Hepatocyte (in vitro differentiated cells): ENCODE measurements at regions not wholly inside any gene's neighbourhood (a gene's known extent, or its start where the extent isn't known, plus 50 kb on each side); places are given as distances from the start of the nearest gene placed in this dataset.

Source experiments
- DNase-seq: peaks from one replicate; pipeline ENCODE4 v3.0.0-alpha.2; 2016; ENCODE audit warnings: low spot score
- H2AFZ ChIP-seq: fragments of 200-600 bp; sonication (generic); 2 replicates; pipeline ENCODE4 v1.6.0; 2016; ENCODE audit warnings: antibody characterized with exemption, mild to moderate bottlenecking
- H3K27ac ChIP-seq: fragments of 200-600 bp; sonication (generic); 2 replicates; pipeline ENCODE4 v1.5.1; 2016; ENCODE audit warnings: mild to moderate bottlenecking
- H3K27me3 ChIP-seq: fragments of 200-600 bp; sonication (generic); 2 replicates; pipeline ENCODE4 v1.6.1; 2016
- H3K36me3 ChIP-seq: fragments of 200-600 bp; sonication (generic); replicated peaks from 2 replicates; pipeline ENCODE4 v1.5.1; 2016; ENCODE audit warnings: low read depth; ENCODE audit not compliant: insufficient read depth
- H3K4me1 ChIP-seq: fragments of 200-600 bp; sonication (generic); 2 replicates; pipeline ENCODE4 v1.5.1; 2016; ENCODE audit warnings: mild to moderate bottlenecking, moderate library complexity; ENCODE audit not compliant: insufficient read depth
- H3K4me2 ChIP-seq: fragments of 200-600 bp; sonication (generic); 2 replicates; pipeline ENCODE4 v1.6.0; 2016
- H3K4me3 ChIP-seq: fragments of 200-600 bp; sonication (generic); 2 replicates; pipeline ENCODE4 v1.5.1; 2016; ENCODE audit warnings: mild to moderate bottlenecking
- H3K79me2 ChIP-seq: fragments of 200-600 bp; sonication (generic); 2 replicates; pipeline ENCODE4 v1.6.0; 2017; ENCODE audit warnings: mild to moderate bottlenecking
- H3K9me2 ChIP-seq: fragments of 200-600 bp; sonication (generic); replicated peaks from 2 replicates; pipeline ENCODE4 v1.6.0; 2017; ENCODE audit warnings: mild to moderate bottlenecking; ENCODE audit not compliant: insufficient read depth
- H3K9me3 ChIP-seq: fragments of 200-600 bp; sonication (generic); 2 replicates; pipeline ENCODE4 v1.5.1; 2016; ENCODE audit warnings: low read depth, mild to moderate bottlenecking
- H4K20me1 ChIP-seq: fragments of 200-600 bp; sonication (generic); 2 replicates; pipeline ENCODE4 v1.6.0; 2016; ENCODE audit warnings: mild to moderate bottlenecking; ENCODE audit not compliant: insufficient read depth, poor library complexity, severe bottlenecking
- EZH2 ChIP-seq: fragments of 200-600 bp; sonication (generic); IDR thresholded peaks from 2 replicates; pipeline ENCODE4 v1.6.1; 2016; ENCODE audit warnings: antibody characterized with exemption, mild to moderate bottlenecking, borderline replicate concordance
- EZH2phosphoT487 ChIP-seq: fragments of 200-600 bp; sonication (generic); IDR thresholded peaks from one replicate; pipeline ENCODE4 v1.6.1; 2018; ENCODE audit warnings: antibody characterized with exemption, mild to moderate bottlenecking, low read depth, moderate library complexity; ENCODE audit not compliant: unreplicated experiment, severe bottlenecking
- WGBS: methylation state at CpG from one replicate; pipeline ENCODE4 v1.1.6; 2016; ENCODE audit warnings: low lambda C conversion rate; ENCODE audit errors: missing lambda C conversion rate; 5-methylcytosine and 5-hydroxymethylcytosine counted together
- TF ChIP-seq, protein P1 (sequence below): fragments of 200-600 bp; sonication (generic); IDR thresholded peaks from 2 replicates; pipeline ENCODE4 v1.5.1; 2016; ENCODE audit warnings: antibody characterized with exemption, mild to moderate bottlenecking; ENCODE audit not compliant: poor library complexity

GRCh38 chr1:65064981-65065380 is 83.0 kb upstream of the AK4 start:
- TF ChIP-seq EZH2phosphoT487 (no peak), EZH2 (no peak)
- TF ChIP-seq, protein P1, sequence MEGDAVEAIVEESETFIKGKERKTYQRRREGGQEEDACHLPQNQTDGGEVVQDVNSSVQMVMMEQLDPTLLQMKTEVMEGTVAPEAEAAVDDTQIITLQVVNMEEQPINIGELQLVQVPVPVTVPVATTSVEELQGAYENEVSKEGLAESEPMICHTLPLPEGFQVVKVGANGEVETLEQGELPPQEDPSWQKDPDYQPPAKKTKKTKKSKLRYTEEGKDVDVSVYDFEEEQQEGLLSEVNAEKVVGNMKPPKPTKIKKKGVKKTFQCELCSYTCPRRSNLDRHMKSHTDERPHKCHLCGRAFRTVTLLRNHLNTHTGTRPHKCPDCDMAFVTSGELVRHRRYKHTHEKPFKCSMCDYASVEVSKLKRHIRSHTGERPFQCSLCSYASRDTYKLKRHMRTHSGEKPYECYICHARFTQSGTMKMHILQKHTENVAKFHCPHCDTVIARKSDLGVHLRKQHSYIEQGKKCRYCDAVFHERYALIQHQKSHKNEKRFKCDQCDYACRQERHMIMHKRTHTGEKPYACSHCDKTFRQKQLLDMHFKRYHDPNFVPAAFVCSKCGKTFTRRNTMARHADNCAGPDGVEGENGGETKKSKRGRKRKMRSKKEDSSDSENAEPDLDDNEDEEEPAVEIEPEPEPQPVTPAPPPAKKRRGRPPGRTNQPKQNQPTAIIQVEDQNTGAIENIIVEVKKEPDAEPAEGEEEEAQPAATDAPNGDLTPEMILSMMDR, result no peak
- no peak overlapping the region for H2AFZ ChIP-seq
- H3K79me2 ChIP-seq, result peaks cover 9% of the 10 kb centered on the region
- peaks cover 9% of the 10 kb centered on the region for H3K4me1 ChIP-seq
- peaks cover 4% of the 10 kb centered on the region for H4K20me1 ChIP-seq
- H3K9me3 ChIP-seq, result no peaks in the 10 kb centered on the region
- peaks cover under 1% of the 10 kb centered on the region for H3K27me3 ChIP-seq
- H3K9me2 ChIP-seq, result no peaks in the 10 kb centered on the region
- no peak for DNase-seq
- peak overlapping the region; percentile 85 for H3K4me2 ChIP-seq
- H3K27ac ChIP-seq, result no peak overlapping the region
- H3K36me3 ChIP-seq, result no peaks in the 10 kb centered on the region
- H3K4me3 ChIP-seq, result no peak overlapping the region

DNA sequence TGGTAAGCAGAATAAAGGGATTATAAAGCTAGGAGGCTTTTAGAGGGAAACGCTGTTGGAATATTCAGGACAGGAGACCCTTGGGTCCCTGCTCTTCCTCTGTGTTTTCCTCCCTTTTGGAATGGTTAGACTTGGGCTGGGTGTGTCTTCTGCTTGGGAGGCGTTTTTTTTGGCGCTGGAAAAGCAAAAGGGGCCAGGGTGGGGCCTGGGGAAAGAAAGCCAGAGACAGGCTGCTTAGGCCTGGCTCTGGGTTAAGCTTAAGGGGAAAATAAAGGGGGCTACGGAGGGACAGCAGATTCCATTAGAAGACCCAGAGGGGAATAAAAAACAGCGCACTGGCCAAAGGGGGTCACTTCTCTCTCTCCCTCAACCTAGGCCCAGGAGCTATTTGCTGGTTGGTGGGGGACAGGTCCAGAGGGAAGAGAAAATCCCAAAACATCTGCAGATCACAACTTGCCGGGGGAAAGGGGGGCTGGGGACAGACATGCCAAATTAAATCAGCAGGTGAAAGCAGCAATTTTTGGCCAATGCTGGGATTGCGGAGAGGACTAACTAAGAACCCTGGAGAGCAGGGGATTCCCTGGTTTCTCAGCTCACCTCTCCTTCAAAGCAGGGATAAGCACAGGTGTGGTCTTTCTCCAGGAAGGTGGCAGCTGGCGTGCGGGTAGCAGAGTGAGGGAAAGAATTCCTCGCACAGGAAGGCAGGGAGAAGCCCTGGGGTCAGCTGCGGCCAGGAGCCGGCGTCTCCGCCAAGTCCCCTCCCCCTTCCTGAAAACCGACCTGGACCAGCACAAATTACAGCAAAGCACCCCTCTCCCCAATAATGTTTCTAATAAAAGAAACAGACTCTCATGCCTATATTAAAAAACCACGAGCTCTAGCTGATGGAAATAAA is 82.2 kb upstream of the AK4 start:
- 23% methylated on average over 16 of the region's 16 CpGs for WGBS
- no peaks in the 10 kb centered on the region for H3K9me3 ChIP-seq
- peaks cover 9% of the 10 kb centered on the region for H3K79me2 ChIP-seq
- H3K4me2 ChIP-seq, result peak overlapping the region; percentile 85
- H3K9me2 ChIP-seq, result no peaks in the 10 kb centered on the region
- peaks cover 8% of the 10 kb centered on the region for H3K27me3 ChIP-seq
- peak overlapping the region; percentile 98 for H3K4me3 ChIP-seq
- H4K20me1 ChIP-seq, result peaks cover 4% of the 10 kb centered on the region
- H3K36me3 ChIP-seq, result no peaks in the 10 kb centered on the region
- H2AFZ ChIP-seq, result peak overlapping the region; percentile 84
- TF ChIP-seq, protein P1, result no peak
- TF ChIP-seq EZH2phosphoT487 (no peak), EZH2 (no peak)
- peaks cover 9% of the 10 kb centered on the region for H3K4me1 ChIP-seq
- H3K27ac ChIP-seq, result peak overlapping the region; percentile 91
- peak; percentile 44 for DNase-seq

GRCh38 chr1:65066419-65066765 is 81.6 kb upstream of the AK4 start:
- H3K27me3 ChIP-seq, result peaks cover 10% of the 10 kb centered on the region
- H3K9me2 ChIP-seq, result no peaks in the 10 kb centered on the region
- H3K4me2 ChIP-seq, result peak overlapping the region; percentile 85
- peak overlapping the region; percentile 84 for H2AFZ ChIP-seq
- peaks cover 4% of the 10 kb centered on the region for H4K20me1 ChIP-seq
- H3K4me1 ChIP-seq, result peaks cover 9% of the 10 kb centered on the region
- H3K79me2 ChIP-seq, result peaks cover 7% of the 10 kb centered on the region
- WGBS, result 0% methylated on average over 6 of the region's 33 CpGs
- H3K27ac ChIP-seq, result peak overlapping the region; percentile 91
- TF ChIP-seq EZH2phosphoT487 (no peak), EZH2 (no peak)
- TF ChIP-seq, protein P1, result no peak
- no peak for DNase-seq
- no peaks in the 10 kb centered on the region for H3K9me3 ChIP-seq
- H3K4me3 ChIP-seq, result peak overlapping the region; percentile 98
- H3K36me3 ChIP-seq, result no peaks in the 10 kb centered on the region
